HTR-8/SVneo (cell line): ENCODE measurements at regions not wholly inside any gene's neighbourhood (a gene's known extent, or its start where the extent isn't known, plus 50 kb on each side); places are given as distances from the start of the nearest gene placed in this dataset.

Source experiments
- DNase-seq: peaks from one replicate; pipeline ENCODE4 v3.0.0; 2011; ENCODE audit warnings: low spot score, mixed read lengths; ENCODE audit not compliant: insufficient read length
- FAIRE-seq: peaks from 2 replicates; lab custom pipeline; 2011; peaks lifted over from hg19 to GRCh38; lab: Jason Lieb, UNC

DNA sequence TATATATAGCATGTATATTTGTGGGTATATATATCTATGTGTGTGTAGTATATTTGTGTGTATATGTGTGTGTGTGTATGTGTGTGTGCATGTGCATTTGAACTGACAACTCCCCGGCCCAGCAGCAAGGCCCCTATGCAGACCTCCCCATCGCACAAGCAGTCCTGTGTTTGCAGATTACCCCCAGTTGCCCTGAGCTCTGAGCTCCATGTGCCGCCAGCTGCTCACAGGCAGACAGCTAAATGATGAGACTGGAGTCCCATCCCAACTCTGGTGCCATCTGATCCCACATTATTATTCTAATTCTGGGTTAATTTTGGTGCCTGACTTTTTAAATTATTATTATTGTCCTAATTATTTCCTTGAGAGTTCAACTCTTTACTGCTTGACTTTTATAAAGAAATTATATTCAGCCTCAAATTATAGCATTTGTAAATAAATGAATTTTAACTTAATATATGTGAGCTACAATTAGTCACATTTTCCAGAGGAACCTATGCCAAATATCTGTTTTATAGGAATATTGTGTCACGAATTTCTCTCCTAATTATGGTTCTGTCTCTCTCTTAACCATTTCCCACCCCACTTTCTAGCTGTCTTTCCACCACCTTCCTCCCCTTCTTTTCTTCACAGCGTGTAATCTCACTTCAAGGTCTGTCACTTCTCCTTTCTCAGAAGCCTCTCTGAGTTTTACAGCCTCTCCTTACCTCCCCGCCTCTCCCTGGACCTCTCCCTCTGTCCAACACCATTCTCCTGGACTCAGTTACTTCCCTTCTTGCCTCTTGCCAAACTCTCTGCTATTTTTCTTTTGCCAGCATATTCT is 90.6 kb upstream of the SYNDIG1 start:
- DNase-seq (no peak), FAIRE-seq (no peak)

GRCh38 chr20:24376311-24377099 is 92.9 kb upstream of the SYNDIG1 start:
- FAIRE-seq (no peak), DNase-seq (no peak)

DNA sequence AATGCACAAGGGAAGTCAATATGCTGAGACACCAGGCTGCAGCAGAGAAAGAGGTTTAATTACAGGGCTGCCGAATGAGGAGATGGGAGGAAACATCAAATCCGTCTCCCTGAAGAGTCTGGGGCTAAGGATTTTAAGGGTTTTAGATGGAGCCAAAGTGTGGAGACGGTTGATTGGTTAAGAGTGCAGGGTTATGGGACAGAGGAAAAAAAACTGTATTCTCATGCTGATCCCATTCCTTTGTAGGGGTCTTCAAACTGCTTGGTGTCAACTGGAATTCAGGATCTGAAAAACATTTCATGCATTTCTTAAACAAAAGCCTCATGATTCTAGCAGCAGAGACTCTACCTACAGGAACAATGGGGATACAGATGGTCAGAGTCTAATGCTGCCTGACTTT is 96.1 kb upstream of the SYNDIG1 start:
- FAIRE-seq: no peak
- no peak for DNase-seq

GRCh38 chr20:24370911-24371695 is 98.3 kb upstream of the SYNDIG1 start:
- DNase-seq: no peak
- no peak for FAIRE-seq

GRCh38 chr20:24370249-24370648 is 99.2 kb upstream of the SYNDIG1 start:
- DNase-seq: no peak
- FAIRE-seq: no peak

- no peak for DNase-seq
- no peak for FAIRE-seq
These were observed 101.2 kb upstream of the SYNDIG1 start for GRCh38 chr20:24368253-24368652.

GRCh38 chr20:24366336-24367004 is 103.0 kb upstream of the SYNDIG1 start:
- FAIRE-seq: no peak
- DNase-seq: no peak

- DNase-seq: no peak
- no peak for FAIRE-seq
These were observed 103.8 kb upstream of the SYNDIG1 start for GRCh38 chr20:24365670-24366069.

GRCh38 chr20:24364482-24364881 is 104.9 kb upstream of the SYNDIG1 start:
- FAIRE-seq (no peak), DNase-seq (no peak)

DNA sequence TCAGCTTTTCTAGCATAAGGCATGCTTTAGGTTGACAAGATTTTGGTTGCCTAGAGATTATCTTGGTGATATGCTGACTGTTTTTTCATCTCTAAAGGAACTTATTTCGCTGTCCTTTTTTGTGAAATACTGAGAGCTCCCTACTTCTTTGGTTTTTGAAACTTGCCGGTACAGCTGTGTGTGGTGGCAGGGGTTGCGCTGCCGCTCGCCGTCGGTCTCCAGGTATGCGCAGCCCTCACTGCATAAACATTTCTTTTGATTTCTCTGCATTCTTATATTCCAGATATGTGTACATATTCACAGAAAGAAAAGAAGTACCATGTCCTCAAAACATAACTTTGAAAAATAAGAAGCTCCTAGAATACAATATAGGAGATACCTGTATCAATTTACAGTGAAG is 106.4 kb upstream of the SYNDIG1 start:
- DNase-seq (no peak), FAIRE-seq (no peak)

DNA sequence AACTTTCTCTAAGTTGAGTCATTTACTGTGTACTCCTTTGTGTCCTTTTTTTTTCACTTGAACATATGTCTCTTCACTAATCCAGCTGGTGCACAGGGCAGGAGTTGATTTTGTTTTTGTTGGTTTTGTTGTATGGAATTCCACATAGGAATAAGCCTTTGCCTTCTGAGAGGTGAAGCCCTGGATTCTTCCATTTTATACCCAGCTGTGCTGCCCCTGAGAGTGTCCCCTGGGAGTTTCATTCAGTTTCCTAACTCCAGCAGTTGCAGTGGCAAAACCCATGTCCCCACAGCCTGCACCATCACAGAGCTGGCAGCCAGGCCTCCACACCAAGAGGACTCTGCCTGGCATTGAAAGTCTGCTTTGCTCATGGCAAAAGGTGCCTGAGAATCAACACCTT is 107.3 kb upstream of the SYNDIG1 start:
- no peak for DNase-seq
- no peak for FAIRE-seq

GRCh38 chr20:24361541-24361940 is 107.9 kb upstream of the SYNDIG1 start:
- no peak for FAIRE-seq

GRCh38 chr20:24360531-24360930 is 108.9 kb upstream of the SYNDIG1 start:
- DNase-seq (no peak), FAIRE-seq (no peak)

More at GRCh38 chr20:24361541-24361940, 107.9 kb upstream of the SYNDIG1 start:
- DNase-seq: no peak

- DNase-seq (no peak), FAIRE-seq (no peak)
These were observed 110.0 kb upstream of the SYNDIG1 start for GRCh38 chr20:24359321-24360027.

DNA sequence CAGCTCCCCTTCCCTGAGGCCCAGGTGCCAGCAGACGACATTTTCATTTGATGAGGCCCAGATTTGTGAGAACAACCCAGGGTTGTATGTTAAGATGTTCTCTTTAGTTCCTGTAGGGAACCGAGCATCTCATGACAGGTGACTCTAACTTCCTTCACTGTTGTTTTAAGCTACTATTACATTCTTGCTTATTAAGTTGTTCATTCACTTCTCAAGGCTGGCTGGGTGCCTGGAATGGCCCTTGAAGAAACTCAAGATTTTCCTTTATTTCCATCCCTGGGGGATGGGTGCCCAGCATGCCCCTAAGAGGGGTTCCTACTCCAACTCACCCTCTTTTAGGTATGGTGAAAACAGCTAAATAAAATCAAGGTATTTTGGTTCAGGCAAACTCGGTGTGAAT is 111.5 kb upstream of the SYNDIG1 start:
- no peak for FAIRE-seq
- no peak for DNase-seq

GRCh38 chr20:24357177-24357576 is 112.3 kb upstream of the SYNDIG1 start:
- no peak for DNase-seq
- no peak for FAIRE-seq

GRCh38 chr20:24353135-24353690 is 116.2 kb upstream of the SYNDIG1 start:
- DNase-seq: no peak
- FAIRE-seq: no peak

DNA sequence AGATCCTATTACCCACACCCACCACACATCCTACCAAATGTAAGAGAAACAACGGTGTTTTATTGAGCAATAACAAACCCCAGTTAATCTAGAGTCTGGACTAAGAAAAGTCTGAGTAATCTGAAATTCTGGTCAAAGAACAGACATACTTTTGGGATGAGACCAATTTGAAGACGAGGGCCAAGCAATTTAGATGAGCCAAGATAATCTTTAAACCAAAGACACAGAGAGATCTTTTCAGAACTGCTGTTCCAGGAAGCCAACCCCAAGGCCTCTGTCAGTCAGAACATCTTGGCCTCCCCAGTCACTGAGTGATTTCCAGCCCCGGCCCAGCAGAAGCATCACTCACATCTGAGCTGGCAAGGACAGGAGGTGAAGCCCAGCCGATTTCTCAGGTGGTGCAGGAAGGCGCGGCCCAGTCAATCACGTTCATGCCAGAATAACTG is 118.5 kb upstream of the SYNDIG1 start:
- FAIRE-seq: no peak
- no peak for DNase-seq

- DNase-seq: no peak
- no peak for FAIRE-seq
These were observed 127.6 kb upstream of the SYNDIG1 start for GRCh38 chr20:24341781-24342180.
